ENCODE measurements at regions not wholly inside any gene's neighbourhood (a gene's known extent, or its start where the extent isn't known, plus 50 kb on each side); places are given as distances from the start of the nearest gene placed in this dataset.

DNA sequence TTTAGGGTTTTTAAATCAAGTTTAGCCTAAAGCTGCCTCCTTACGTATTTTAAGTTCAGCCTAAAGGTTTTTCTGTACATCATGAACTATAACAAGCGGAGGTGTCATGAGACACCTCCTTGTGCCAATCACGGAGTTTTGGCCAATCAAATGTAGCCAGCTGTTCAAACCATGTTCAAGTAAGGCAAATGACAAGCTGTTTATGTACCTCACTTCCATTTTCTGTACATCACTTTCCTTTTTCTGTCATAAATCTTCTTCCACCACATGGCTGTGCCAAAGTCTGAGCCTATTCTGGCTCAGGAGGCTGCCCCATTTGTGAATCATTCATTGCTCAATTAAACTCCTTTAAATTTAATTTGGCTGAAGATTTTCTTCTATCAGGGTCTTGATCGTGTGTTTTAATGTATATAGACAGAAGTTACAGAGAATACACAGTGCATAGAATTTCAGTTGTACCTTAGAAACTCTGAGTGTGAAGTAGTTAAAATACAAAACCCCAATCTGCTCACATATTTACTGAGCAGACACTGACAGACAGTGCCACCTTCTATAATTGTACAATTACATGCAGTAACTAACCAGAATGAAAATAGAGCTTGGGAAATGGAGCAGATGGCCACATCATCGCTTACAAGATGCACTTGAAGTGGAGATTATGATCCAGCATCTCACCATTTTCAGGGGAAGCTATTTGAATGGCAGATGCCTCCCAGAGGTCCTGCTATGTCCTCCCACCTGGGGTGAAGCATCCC, 76.9 kb upstream of the LANCL2 start:
- Histone ChIP-seq H3K79me2 (ENCODE audit: insufficient read depth, low read length) (no peaks in the 10 kb centered on the region), H2AFZ (ENCODE audit: low read depth, low read length, severe bottlenecking) (no peak overlapping the region), H3K4me3 (ENCODE audit: insufficient read depth, low read length, poor library complexity, severe bottlenecking) (no peak overlapping the region), H3K9ac (ENCODE audit: low read length) (no peak overlapping the region), H3K9me2 (replicated peaks; ENCODE audit: insufficient read depth, low read length) (no peaks in the 10 kb centered on the region), H3K27ac (ENCODE audit: low read depth, low read length) (no peak overlapping the region), H3K4me2 (ENCODE audit: low read depth, low read length, poor library complexity, severe bottlenecking) (no peak overlapping the region), H3K36me3 (ENCODE audit: low read length) (no peaks in the 10 kb centered on the region), H4K20me1 (ENCODE audit: low read depth, low read length) (no peaks in the 10 kb centered on the region), H3F3A (ENCODE audit: insufficient read depth) (no peaks in the 10 kb centered on the region), H3K9me3 (ENCODE audit: insufficient read depth, low read length) (no peaks in the 10 kb centered on the region), H3K27me3 (ENCODE audit: low read length) (no peaks in the 10 kb centered on the region)
- TF ChIP-seq, protein P1, sequence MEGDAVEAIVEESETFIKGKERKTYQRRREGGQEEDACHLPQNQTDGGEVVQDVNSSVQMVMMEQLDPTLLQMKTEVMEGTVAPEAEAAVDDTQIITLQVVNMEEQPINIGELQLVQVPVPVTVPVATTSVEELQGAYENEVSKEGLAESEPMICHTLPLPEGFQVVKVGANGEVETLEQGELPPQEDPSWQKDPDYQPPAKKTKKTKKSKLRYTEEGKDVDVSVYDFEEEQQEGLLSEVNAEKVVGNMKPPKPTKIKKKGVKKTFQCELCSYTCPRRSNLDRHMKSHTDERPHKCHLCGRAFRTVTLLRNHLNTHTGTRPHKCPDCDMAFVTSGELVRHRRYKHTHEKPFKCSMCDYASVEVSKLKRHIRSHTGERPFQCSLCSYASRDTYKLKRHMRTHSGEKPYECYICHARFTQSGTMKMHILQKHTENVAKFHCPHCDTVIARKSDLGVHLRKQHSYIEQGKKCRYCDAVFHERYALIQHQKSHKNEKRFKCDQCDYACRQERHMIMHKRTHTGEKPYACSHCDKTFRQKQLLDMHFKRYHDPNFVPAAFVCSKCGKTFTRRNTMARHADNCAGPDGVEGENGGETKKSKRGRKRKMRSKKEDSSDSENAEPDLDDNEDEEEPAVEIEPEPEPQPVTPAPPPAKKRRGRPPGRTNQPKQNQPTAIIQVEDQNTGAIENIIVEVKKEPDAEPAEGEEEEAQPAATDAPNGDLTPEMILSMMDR (IDR thresholded peaks at IDR 0.05; ENCODE audit: insufficient read depth, low read length, poor library complexity, severe bottlenecking), result no peak
- TF ChIP-seq EZH2phosphoT487 (conservative IDR thresholded peaks at IDR 0.05; ENCODE audit: low read length), result no peak

DNA sequence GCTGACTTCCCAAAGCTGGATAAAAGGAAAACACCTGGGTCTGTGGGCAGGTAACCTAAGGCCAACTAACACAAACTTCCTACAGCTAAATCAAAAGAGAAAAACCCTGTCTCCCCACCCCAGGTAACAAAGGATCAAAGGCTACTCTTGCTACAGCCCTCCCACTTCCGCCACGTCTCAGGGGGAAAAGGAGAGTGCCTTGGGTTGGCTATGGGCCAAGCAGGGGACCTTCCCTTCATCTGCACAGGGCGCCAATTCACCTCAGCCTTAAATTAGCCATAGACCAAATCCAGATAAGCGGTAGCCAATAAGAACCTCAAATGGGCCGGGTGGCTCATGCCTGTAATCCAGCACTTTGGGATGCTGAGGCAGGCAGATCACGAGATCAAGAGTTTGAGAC, 69.1 kb upstream of the LANCL2 start:
- H3K4me2 ChIP-seq (ENCODE audit: low read depth, low read length, poor library complexity, severe bottlenecking), result no peak overlapping the region
- H2AFZ ChIP-seq (ENCODE audit: low read depth, low read length, severe bottlenecking), result no peak overlapping the region
- H3K36me3 ChIP-seq (ENCODE audit: low read length), result no peaks in the 10 kb centered on the region
- no peaks in the 10 kb centered on the region for H3F3A ChIP-seq (ENCODE audit: insufficient read depth)
- no peaks in the 10 kb centered on the region for H3K27me3 ChIP-seq (ENCODE audit: low read length)
- TF ChIP-seq, protein P1 (IDR thresholded peaks at IDR 0.05; ENCODE audit: insufficient read depth, low read length, poor library complexity, severe bottlenecking), result no peak
- TF ChIP-seq EZH2phosphoT487 (conservative IDR thresholded peaks at IDR 0.05; ENCODE audit: low read length), result no peak
- H3K27ac ChIP-seq (ENCODE audit: low read depth, low read length), result no peak overlapping the region
- H4K20me1 ChIP-seq (ENCODE audit: low read depth, low read length), result no peaks in the 10 kb centered on the region
- H3K9me3 ChIP-seq (ENCODE audit: insufficient read depth, low read length), result no peaks in the 10 kb centered on the region
- H3K79me2 ChIP-seq (ENCODE audit: insufficient read depth, low read length), result no peaks in the 10 kb centered on the region
- H3K9me2 ChIP-seq (replicated peaks; ENCODE audit: insufficient read depth, low read length), result no peaks in the 10 kb centered on the region
- no peak overlapping the region for H3K4me3 ChIP-seq (ENCODE audit: insufficient read depth, low read length, poor library complexity, severe bottlenecking)
- H3K9ac ChIP-seq (ENCODE audit: low read length), result no peak overlapping the region

DNA sequence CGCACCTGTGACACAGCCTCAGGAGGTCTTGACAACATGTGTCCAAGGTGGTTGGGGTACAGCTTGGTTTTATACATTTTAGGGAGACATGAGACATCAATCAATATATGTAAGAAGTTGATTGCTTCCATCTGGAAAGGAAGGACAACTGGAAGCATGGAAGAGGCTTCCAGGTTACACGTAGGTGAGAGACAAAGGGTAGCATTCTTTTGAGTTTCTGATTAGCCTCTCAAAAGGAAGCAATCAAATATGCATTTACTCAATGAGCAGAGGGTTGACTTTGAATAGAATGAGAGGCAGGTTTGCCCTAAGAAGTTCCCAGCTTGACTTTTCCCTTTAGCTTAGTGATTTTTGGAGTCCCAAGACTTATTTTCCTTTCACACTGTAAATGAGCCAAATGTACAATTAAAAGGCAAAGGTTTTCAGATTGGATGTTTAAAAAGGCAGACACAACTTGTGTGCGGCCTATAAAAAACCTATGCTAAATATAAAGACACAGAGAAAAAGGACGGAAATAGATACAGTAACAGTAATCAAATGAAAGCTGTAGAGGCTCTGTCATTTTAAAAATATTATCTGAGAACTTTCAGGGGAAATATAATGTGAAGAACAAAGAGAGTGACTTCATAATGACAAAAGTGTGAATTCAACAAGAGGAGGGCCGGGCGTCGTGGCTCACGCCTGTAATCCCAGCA, 65.7 kb upstream of the LANCL2 start:
- Histone ChIP-seq H3K27me3 (ENCODE audit: low read length) (no peaks in the 10 kb centered on the region), H3K9me2 (replicated peaks; ENCODE audit: insufficient read depth, low read length) (no peaks in the 10 kb centered on the region), H3K79me2 (ENCODE audit: insufficient read depth, low read length) (no peaks in the 10 kb centered on the region), H3K9me3 (ENCODE audit: insufficient read depth, low read length) (no peaks in the 10 kb centered on the region), H3K9ac (ENCODE audit: low read length) (no peak overlapping the region), H3F3A (ENCODE audit: insufficient read depth) (no peaks in the 10 kb centered on the region), H4K20me1 (ENCODE audit: low read depth, low read length) (no peaks in the 10 kb centered on the region), H3K27ac (ENCODE audit: low read depth, low read length) (no peak overlapping the region), H2AFZ (ENCODE audit: low read depth, low read length, severe bottlenecking) (no peak overlapping the region), H3K4me2 (ENCODE audit: low read depth, low read length, poor library complexity, severe bottlenecking) (no peak overlapping the region), H3K36me3 (ENCODE audit: low read length) (no peaks in the 10 kb centered on the region), H3K4me3 (ENCODE audit: insufficient read depth, low read length, poor library complexity, severe bottlenecking) (no peak overlapping the region)
- TF ChIP-seq EZH2phosphoT487 (conservative IDR thresholded peaks at IDR 0.05; ENCODE audit: low read length), result no peak
- TF ChIP-seq, protein P1 (IDR thresholded peaks at IDR 0.05; ENCODE audit: insufficient read depth, low read length, poor library complexity, severe bottlenecking), result no peak
